ENCODE measurements at regions not wholly inside any gene's neighbourhood (a gene's known extent, or its start where the extent isn't known, plus 50 kb on each side); places are given as distances from the start of the nearest gene placed in this dataset.

- Histone ChIP-seq H3K4me2 (ENCODE audit: low read length) (no peak overlapping the region), H3K9ac (ENCODE audit: low read length) (no peak overlapping the region), H3K27ac (ENCODE audit: low read length) (no peak overlapping the region), H4K20me1 (ENCODE audit: insufficient read depth) (no peaks in the 10 kb centered on the region), H3K9me3 (ENCODE audit: low read length) (peaks cover 4% of the 10 kb centered on the region), H3K36me3 (ENCODE audit: insufficient read depth, low read length) (no peaks in the 10 kb centered on the region), H3K9me2 (ENCODE audit: insufficient read depth, low read length) (no peaks in the 10 kb centered on the region), H3K27me3 (ENCODE audit: insufficient read depth, low read depth, low read length) (no peaks in the 10 kb centered on the region), H2AFZ (ENCODE audit: low read depth, low read length) (no peak overlapping the region), H3K4me3 (ENCODE audit: low read length) (no peak overlapping the region), H3F3A (ENCODE audit: insufficient read depth, low read length, poor library complexity, severe bottlenecking) (no peaks in the 10 kb centered on the region), H3K79me2 (replicated peaks; ENCODE audit: insufficient read depth, low read length) (no peaks in the 10 kb centered on the region)
- TF ChIP-seq POLR2AphosphoS5 (IDR thresholded peaks at IDR 0.05) (no peak), SMC3 (conservative IDR thresholded peaks at IDR 0.05; ENCODE audit: poor library complexity) (no peak), EZH2 (IDR thresholded peaks at IDR 0.05; ENCODE audit: borderline replicate concordance, insufficient read depth, low read length, poor library complexity, severe bottlenecking) (no peak), TAF1 (IDR thresholded peaks at IDR 0.05; ENCODE audit: low read depth) (no peak), RAD21 (conservative IDR thresholded peaks at IDR 0.05) (no peak), EP300 (conservative IDR thresholded peaks at IDR 0.05; ENCODE audit: poor library complexity, severe bottlenecking) (no peak), MXI1 (conservative IDR thresholded peaks at IDR 0.05; ENCODE audit: poor library complexity, severe bottlenecking) (no peak), CTCF (IDR thresholded peaks at IDR 0.05; ENCODE audit: poor library complexity, severe bottlenecking) (no peak)
- TF ChIP-seq, protein P1, sequence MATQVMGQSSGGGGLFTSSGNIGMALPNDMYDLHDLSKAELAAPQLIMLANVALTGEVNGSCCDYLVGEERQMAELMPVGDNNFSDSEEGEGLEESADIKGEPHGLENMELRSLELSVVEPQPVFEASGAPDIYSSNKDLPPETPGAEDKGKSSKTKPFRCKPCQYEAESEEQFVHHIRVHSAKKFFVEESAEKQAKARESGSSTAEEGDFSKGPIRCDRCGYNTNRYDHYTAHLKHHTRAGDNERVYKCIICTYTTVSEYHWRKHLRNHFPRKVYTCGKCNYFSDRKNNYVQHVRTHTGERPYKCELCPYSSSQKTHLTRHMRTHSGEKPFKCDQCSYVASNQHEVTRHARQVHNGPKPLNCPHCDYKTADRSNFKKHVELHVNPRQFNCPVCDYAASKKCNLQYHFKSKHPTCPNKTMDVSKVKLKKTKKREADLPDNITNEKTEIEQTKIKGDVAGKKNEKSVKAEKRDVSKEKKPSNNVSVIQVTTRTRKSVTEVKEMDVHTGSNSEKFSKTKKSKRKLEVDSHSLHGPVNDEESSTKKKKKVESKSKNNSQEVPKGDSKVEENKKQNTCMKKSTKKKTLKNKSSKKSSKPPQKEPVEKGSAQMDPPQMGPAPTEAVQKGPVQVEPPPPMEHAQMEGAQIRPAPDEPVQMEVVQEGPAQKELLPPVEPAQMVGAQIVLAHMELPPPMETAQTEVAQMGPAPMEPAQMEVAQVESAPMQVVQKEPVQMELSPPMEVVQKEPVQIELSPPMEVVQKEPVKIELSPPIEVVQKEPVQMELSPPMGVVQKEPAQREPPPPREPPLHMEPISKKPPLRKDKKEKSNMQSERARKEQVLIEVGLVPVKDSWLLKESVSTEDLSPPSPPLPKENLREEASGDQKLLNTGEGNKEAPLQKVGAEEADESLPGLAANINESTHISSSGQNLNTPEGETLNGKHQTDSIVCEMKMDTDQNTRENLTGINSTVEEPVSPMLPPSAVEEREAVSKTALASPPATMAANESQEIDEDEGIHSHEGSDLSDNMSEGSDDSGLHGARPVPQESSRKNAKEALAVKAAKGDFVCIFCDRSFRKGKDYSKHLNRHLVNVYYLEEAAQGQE (IDR thresholded peaks at IDR 0.05; ENCODE audit: borderline replicate concordance): no peak
These were observed 202.1 kb downstream of the IRX2 start for GRCh38 chr5:2549354-2549753.

GRCh38 chr5:2546938-2547337, 204.5 kb downstream of the IRX2 start:
- no peaks in the 10 kb centered on the region for H3F3A ChIP-seq (ENCODE audit: insufficient read depth, low read length, poor library complexity, severe bottlenecking)
- H3K9me2 ChIP-seq (ENCODE audit: insufficient read depth, low read length): no peaks in the 10 kb centered on the region
- no peak overlapping the region for H3K4me3 ChIP-seq (ENCODE audit: low read length)
- no peaks in the 10 kb centered on the region for H3K36me3 ChIP-seq (ENCODE audit: insufficient read depth, low read length)
- H3K79me2 ChIP-seq (replicated peaks; ENCODE audit: insufficient read depth, low read length): no peaks in the 10 kb centered on the region
- TF ChIP-seq POLR2AphosphoS5 (IDR thresholded peaks at IDR 0.05): no peak
- TF ChIP-seq EP300 (conservative IDR thresholded peaks at IDR 0.05; ENCODE audit: poor library complexity, severe bottlenecking): no peak
- no peak for TF ChIP-seq MXI1 (conservative IDR thresholded peaks at IDR 0.05; ENCODE audit: poor library complexity, severe bottlenecking)
- no peak for TF ChIP-seq SMC3 (conservative IDR thresholded peaks at IDR 0.05; ENCODE audit: poor library complexity)
- TF ChIP-seq TAF1 (IDR thresholded peaks at IDR 0.05; ENCODE audit: low read depth): no peak
- TF ChIP-seq, protein P1 (IDR thresholded peaks at IDR 0.05; ENCODE audit: borderline replicate concordance): no peak
- no peak for TF ChIP-seq EZH2 (IDR thresholded peaks at IDR 0.05; ENCODE audit: borderline replicate concordance, insufficient read depth, low read length, poor library complexity, severe bottlenecking)
- no peak for TF ChIP-seq CTCF (IDR thresholded peaks at IDR 0.05; ENCODE audit: poor library complexity, severe bottlenecking)
- TF ChIP-seq RAD21 (conservative IDR thresholded peaks at IDR 0.05): no peak
- H3K27me3 ChIP-seq (ENCODE audit: insufficient read depth, low read depth, low read length): no peaks in the 10 kb centered on the region
- H3K9me3 ChIP-seq (ENCODE audit: low read length): no peaks in the 10 kb centered on the region
- H4K20me1 ChIP-seq (ENCODE audit: insufficient read depth): no peaks in the 10 kb centered on the region
- H3K27ac ChIP-seq (ENCODE audit: low read length): no peak overlapping the region
- no peak overlapping the region for H3K9ac ChIP-seq (ENCODE audit: low read length)
- H3K4me2 ChIP-seq (ENCODE audit: low read length): no peak overlapping the region
- no peak overlapping the region for H2AFZ ChIP-seq (ENCODE audit: low read depth, low read length)

Measured in neural cell (in vitro differentiated cells).